Chondrocyte (in vitro differentiated cells): ENCODE measurements at regions not wholly inside any gene's neighbourhood (a gene's known extent, or its start where the extent isn't known, plus 50 kb on each side); places are given as distances from the start of the nearest gene placed in this dataset.
A peak's percentile ranks its signal among the peaks of the same experiment; 100 is the strongest.

Source experiments
- DNase-seq: peaks from one replicate; pipeline ENCODE4 v3.0.0; 2021; ENCODE audit warnings: mixed read lengths, low spot score
- H3K27ac Mint-ChIP-seq: one replicate; pipeline ENCODE4 v1.8.0; 2021; ENCODE audit warnings: mild to moderate bottlenecking, moderate library complexity, mixed read lengths; ENCODE audit not compliant: unreplicated experiment
- H3K27me3 Mint-ChIP-seq: 2 replicates; pipeline ENCODE4 v1.8.0; 2021; ENCODE audit warnings: low read depth, mixed read lengths
- H3K36me3 Mint-ChIP-seq: 2 replicates; pipeline ENCODE4 v1.8.0; 2021; ENCODE audit warnings: low read depth, mixed read lengths
- H3K4me1 Mint-ChIP-seq: 2 replicates; pipeline ENCODE4 v1.8.0; 2021; ENCODE audit warnings: low read depth, mild to moderate bottlenecking, mixed read lengths
- H3K4me3 Mint-ChIP-seq: one replicate; pipeline ENCODE4 v1.8.0; 2021; ENCODE audit warnings: mild to moderate bottlenecking, moderate library complexity, mixed read lengths; ENCODE audit not compliant: unreplicated experiment
- H3K9me3 Mint-ChIP-seq: 2 replicates; pipeline ENCODE4 v1.8.0; 2021; ENCODE audit warnings: low read depth, mixed read lengths
- TF ChIP-seq, protein P1 (sequence below): fragments of 200-600 bp; sonication (generic); IDR thresholded peaks from 2 replicates; pipeline ENCODE4 v1.5.0; 2021; ENCODE audit warnings: antibody characterized with exemption, mild to moderate bottlenecking, moderate library complexity

- Mint-ChIP-seq H3K36me3 (peaks cover 11% of the 10 kb centered on the region), H3K4me1 (peaks cover 15% of the 10 kb centered on the region), H3K27ac (peak overlapping the region; percentile 10), H3K27me3 (no peaks in the 10 kb centered on the region), H3K9me3 (peaks cover 22% of the 10 kb centered on the region), H3K4me3 (no peak overlapping the region)
- DNase-seq: no peak
- TF ChIP-seq, protein P1, sequence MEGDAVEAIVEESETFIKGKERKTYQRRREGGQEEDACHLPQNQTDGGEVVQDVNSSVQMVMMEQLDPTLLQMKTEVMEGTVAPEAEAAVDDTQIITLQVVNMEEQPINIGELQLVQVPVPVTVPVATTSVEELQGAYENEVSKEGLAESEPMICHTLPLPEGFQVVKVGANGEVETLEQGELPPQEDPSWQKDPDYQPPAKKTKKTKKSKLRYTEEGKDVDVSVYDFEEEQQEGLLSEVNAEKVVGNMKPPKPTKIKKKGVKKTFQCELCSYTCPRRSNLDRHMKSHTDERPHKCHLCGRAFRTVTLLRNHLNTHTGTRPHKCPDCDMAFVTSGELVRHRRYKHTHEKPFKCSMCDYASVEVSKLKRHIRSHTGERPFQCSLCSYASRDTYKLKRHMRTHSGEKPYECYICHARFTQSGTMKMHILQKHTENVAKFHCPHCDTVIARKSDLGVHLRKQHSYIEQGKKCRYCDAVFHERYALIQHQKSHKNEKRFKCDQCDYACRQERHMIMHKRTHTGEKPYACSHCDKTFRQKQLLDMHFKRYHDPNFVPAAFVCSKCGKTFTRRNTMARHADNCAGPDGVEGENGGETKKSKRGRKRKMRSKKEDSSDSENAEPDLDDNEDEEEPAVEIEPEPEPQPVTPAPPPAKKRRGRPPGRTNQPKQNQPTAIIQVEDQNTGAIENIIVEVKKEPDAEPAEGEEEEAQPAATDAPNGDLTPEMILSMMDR: no peak
Measured at GRCh38 chr11:100624346-100624745, 62.7 kb upstream of the ARHGAP42 start.

GRCh38 chr11:100625041-100625440, 62.0 kb upstream of the ARHGAP42 start:
- peaks cover 11% of the 10 kb centered on the region for H3K36me3 Mint-ChIP-seq
- TF ChIP-seq, protein P1: no peak
- DNase-seq: no peak
- H3K4me3 Mint-ChIP-seq: no peak overlapping the region
- H3K4me1 Mint-ChIP-seq: peaks cover 14% of the 10 kb centered on the region
- H3K9me3 Mint-ChIP-seq: peaks cover 22% of the 10 kb centered on the region
- no peak overlapping the region for H3K27ac Mint-ChIP-seq
- H3K27me3 Mint-ChIP-seq: no peaks in the 10 kb centered on the region

DNA sequence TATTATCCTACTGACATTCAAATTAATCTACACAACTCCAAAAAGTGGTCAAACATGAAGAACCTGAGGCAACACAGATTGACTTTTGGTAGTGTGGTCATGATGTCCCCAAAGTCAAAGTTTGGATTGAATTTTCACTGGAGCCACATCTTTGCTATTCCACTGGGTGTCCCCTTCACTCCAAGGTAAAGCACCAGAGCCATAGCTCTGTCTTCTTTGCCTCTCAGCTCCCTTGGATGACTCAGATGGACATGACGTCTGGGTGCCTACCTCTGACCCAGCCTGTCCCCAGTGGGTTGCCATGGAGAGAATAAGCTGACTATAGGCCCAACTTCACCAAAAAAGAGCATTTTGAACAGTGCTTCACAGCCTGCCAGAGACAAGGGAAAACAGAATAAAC, 57.4 kb upstream of the ARHGAP42 start:
- no peaks in the 10 kb centered on the region for H3K9me3 Mint-ChIP-seq
- peaks cover 27% of the 10 kb centered on the region for H3K4me1 Mint-ChIP-seq
- no peak for DNase-seq
- no peaks in the 10 kb centered on the region for H3K36me3 Mint-ChIP-seq
- no peak overlapping the region for H3K27ac Mint-ChIP-seq
- no peak overlapping the region for H3K4me3 Mint-ChIP-seq
- TF ChIP-seq, protein P1: no peak
- no peaks in the 10 kb centered on the region for H3K27me3 Mint-ChIP-seq

- Mint-ChIP-seq H3K36me3 (no peaks in the 10 kb centered on the region), H3K27me3 (no peaks in the 10 kb centered on the region)
- TF ChIP-seq, protein P1: no peak
Measured at GRCh38 chr11:100630898-100631297, 56.2 kb upstream of the ARHGAP42 start.

DNA sequence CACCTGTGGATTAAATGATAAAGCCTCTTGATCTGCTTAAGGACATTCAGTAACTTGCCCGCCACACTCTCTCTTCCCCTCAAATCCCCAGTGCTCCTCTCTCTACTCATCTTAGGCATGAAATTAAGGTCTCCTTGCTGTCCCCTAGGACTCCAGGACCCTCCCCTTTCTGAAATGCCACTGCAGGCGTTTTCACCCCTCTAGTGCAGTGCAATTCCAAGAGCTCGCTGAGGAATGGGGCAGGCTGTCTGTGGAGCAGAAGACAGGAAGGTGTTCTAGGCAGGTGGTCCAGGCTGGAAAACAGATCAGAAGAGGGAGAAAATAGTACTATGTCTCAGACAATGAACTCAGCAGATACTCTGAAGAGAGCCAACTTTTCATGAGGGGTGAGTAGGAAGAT, 55.8 kb upstream of the ARHGAP42 start:
- no peak for DNase-seq
- TF ChIP-seq, protein P1: no peak
- H3K27me3 Mint-ChIP-seq: no peaks in the 10 kb centered on the region
- H3K4me1 Mint-ChIP-seq: peaks cover 33% of the 10 kb centered on the region
- H3K27ac Mint-ChIP-seq: no peak overlapping the region
- H3K36me3 Mint-ChIP-seq: no peaks in the 10 kb centered on the region
- no peak overlapping the region for H3K4me3 Mint-ChIP-seq
- H3K9me3 Mint-ChIP-seq: no peaks in the 10 kb centered on the region

More at GRCh38 chr11:100630898-100631297, 56.2 kb upstream of the ARHGAP42 start:
- no peak for DNase-seq
- H3K4me3 Mint-ChIP-seq: no peak overlapping the region
- peaks cover 33% of the 10 kb centered on the region for H3K4me1 Mint-ChIP-seq
- no peak overlapping the region for H3K27ac Mint-ChIP-seq
- H3K9me3 Mint-ChIP-seq: no peaks in the 10 kb centered on the region
